Stimulated activated effector memory CD8-positive, alpha-beta T cell treated with anti-CD3 and anti-CD28 coated beads, Interleukin-12 subunit alpha, Interleukin-12 subunit beta, amount 100 ng/mL, for 72 hours (primary cell): ENCODE measurements at regions not wholly inside any gene's neighbourhood (a gene's known extent, or its start where the extent isn't known, plus 50 kb on each side); places are given as distances from the start of the nearest gene placed in this dataset.

Experiments
- ATAC-seq: fragments of 150-1000 bp; cut with Tn5 transposase; 2 replicates; pipeline ENCODE4 v1.10.0; 2021
- DNase-seq, 2 donors: peaks; one replicate each; pipeline ENCODE4 v3.0.0; 2021 to 2022; ENCODE audit warnings: low spot score in 2 of 2
- H3K27ac Mint-ChIP-seq: one replicate; pipeline ENCODE4 v1.8.0; 2022; ENCODE audit warnings: mild to moderate bottlenecking, mixed read lengths
- H3K36me3 Mint-ChIP-seq: one replicate; pipeline ENCODE4 v1.8.0; 2022; ENCODE audit warnings: mild to moderate bottlenecking, mixed read lengths
- H3K4me1 Mint-ChIP-seq: one replicate; pipeline ENCODE4 v1.8.0; 2022; ENCODE audit warnings: mixed read lengths
- H3K4me3 Mint-ChIP-seq: one replicate; pipeline ENCODE4 v1.8.0; 2022; ENCODE audit warnings: mild to moderate bottlenecking, mixed read lengths
- H3K9me3 Mint-ChIP-seq: one replicate; pipeline ENCODE4 v1.8.0; 2022; ENCODE audit warnings: mixed read lengths

- no peaks in the 10 kb centered on the region for H3K36me3 Mint-ChIP-seq
- no peak for DNase-seq
- no peak overlapping the region for H3K27ac Mint-ChIP-seq
- H3K9me3 Mint-ChIP-seq: no peaks in the 10 kb centered on the region
- no peaks in the 10 kb centered on the region for H3K4me1 Mint-ChIP-seq
- no peak for ATAC-seq
- no peak overlapping the region for H3K4me3 Mint-ChIP-seq
These were observed 151.5 kb downstream of the CCDC34 start for GRCh38 chr11:27211370-27212127.

DNA sequence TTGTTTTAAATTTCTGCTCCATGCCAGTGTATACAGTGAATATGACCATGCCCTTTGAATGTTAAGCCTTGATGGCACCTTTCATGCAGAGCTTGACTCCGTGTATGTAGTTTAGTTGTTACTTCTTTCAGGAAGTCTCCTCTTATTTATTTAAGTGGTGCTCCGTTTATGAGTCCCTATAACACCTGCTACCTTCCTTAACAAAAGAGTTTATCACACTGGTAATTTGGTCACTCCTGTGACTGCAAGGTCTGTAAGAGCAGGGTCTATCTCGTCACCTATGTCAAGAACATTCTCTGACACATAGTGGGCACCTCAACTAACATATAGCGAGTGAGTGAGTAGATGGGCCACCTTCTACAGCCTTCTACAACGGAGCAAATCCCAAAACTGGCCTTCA is 152.5 kb downstream of the CCDC34 start:
- H3K4me1 Mint-ChIP-seq: no peaks in the 10 kb centered on the region
- DNase-seq: no peak
- ATAC-seq: no peak
- H3K27ac Mint-ChIP-seq: no peak overlapping the region
- no peaks in the 10 kb centered on the region for H3K36me3 Mint-ChIP-seq
- no peaks in the 10 kb centered on the region for H3K9me3 Mint-ChIP-seq
- H3K4me3 Mint-ChIP-seq: no peak overlapping the region

DNA sequence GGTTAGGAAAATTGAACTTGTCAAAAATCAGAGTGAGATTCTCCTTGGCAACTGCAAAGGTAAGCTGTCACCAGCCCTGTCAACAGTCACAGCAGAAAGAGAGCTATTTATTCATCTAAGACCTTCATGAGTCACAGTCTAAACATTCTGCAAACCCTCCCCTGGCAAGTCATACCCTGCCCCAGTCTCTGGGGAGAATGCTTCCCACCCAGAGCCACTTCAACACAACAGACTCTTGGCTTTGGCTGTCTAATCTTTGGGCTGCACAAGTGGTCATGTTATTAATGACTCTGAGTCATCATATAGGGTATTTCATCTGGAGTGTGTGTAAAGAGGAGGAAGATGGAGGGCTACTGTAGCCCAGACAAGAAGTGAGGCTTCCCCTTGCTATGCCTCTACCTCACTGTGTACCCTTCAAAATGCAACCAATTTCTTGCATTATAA is 153.4 kb downstream of the CCDC34 start:
- Mint-ChIP-seq H3K4me3 (no peak overlapping the region), H3K4me1 (no peaks in the 10 kb centered on the region), H3K9me3 (no peaks in the 10 kb centered on the region), H3K36me3 (no peaks in the 10 kb centered on the region), H3K27ac (no peak overlapping the region)
- ATAC-seq: peak; percentile 48
- DNase-seq: no peak

DNA sequence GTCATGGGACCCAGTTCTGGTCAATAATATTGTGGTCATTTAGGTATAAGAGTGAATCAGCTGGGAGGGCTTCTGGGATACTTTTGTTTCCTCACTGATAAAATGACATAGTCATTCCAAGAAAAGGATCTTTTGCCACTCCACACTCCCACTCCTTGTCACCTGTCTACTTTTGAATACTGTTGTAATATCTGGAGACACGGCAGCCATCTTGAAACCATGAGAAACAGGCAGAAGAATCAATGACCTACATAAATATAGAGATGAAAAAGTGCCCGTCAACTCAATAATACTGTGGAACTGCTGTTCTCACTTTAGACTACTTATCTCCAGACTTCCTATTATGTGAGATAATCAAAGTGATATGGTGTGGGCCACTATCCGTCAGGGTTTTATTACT is 154.2 kb downstream of the CCDC34 start:
- Mint-ChIP-seq H3K27ac (no peak overlapping the region), H3K4me1 (no peaks in the 10 kb centered on the region), H3K4me3 (no peak overlapping the region), H3K9me3 (no peaks in the 10 kb centered on the region), H3K36me3 (no peaks in the 10 kb centered on the region)
- DNase-seq (no peak), ATAC-seq (no peak)

- Mint-ChIP-seq H3K4me1 (no peaks in the 10 kb centered on the region), H3K27ac (no peak overlapping the region)
These were observed 155.9 kb downstream of the CCDC34 start for GRCh38 chr11:27207025-27207650.

DNA sequence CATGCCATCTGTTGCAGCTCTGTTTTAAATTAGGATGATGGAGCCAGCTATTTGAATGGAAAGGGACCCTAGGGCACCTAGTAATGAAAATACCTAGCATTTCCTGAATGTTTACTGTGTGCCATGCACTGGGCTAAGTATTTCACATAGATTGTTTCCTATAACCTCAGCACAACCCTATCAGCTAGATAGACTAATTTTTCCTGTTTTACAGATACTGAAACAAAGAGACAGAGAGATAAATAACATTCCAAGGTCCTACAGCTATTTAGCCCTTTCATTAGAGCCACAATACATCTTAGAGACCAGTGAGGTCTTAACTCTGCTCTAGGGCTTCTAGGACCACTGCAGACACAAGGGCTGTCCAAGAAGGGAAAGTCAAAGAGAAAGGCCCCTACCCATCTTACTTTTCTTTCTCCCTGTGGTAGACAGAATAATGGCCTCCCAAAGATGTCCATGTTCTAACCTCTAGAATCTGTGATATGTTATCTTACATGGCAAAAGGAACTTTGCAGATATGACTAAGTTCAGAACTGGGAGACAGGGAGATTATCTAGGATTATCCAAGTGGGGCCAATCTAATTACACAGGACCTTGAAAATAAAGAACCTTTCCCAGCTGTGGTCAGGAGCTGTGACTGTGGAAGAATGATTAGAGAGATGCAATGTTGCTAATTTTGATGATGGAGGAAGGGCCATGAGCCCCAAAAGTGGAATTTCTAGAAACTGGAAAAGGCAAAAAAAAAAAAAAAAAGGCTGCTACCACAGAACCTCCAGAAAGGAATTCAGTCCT is 157.0 kb downstream of the CCDC34 start:
- H3K4me1 Mint-ChIP-seq: no peaks in the 10 kb centered on the region
- no peak for ATAC-seq
- H3K36me3 Mint-ChIP-seq: no peaks in the 10 kb centered on the region
- H3K9me3 Mint-ChIP-seq: no peaks in the 10 kb centered on the region
- H3K27ac Mint-ChIP-seq: no peak overlapping the region
- no peak for DNase-seq
- no peak overlapping the region for H3K4me3 Mint-ChIP-seq

More at GRCh38 chr11:27207025-27207650, 155.9 kb downstream of the CCDC34 start:
- ATAC-seq (no peak), DNase-seq (no peak)
- no peaks in the 10 kb centered on the region for H3K36me3 Mint-ChIP-seq
- no peaks in the 10 kb centered on the region for H3K9me3 Mint-ChIP-seq
- no peak overlapping the region for H3K4me3 Mint-ChIP-seq

DNA sequence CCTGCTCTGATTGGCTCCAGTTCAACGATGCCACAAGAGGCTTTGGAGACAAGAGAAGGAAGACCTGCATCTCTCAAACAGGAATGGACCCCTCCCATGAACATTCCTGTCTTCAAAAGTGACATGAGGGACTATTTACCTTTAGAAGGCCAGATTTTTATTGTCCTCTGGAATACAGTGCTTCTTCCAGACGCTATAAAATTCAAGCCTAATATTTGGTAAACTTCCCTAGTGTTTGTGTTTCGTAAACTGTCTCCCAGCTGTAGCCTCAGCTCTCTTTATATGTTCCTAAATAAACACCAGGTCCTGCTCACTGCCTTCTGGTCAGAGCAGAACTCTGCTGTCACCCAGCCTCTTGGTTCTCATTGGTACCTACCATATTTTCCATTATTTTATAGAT is 157.8 kb downstream of the CCDC34 start:
- ATAC-seq (no peak), DNase-seq (no peak)
- Mint-ChIP-seq H3K27ac (no peak overlapping the region), H3K36me3 (no peaks in the 10 kb centered on the region), H3K4me1 (no peaks in the 10 kb centered on the region), H3K9me3 (no peaks in the 10 kb centered on the region), H3K4me3 (no peak overlapping the region)

DNA sequence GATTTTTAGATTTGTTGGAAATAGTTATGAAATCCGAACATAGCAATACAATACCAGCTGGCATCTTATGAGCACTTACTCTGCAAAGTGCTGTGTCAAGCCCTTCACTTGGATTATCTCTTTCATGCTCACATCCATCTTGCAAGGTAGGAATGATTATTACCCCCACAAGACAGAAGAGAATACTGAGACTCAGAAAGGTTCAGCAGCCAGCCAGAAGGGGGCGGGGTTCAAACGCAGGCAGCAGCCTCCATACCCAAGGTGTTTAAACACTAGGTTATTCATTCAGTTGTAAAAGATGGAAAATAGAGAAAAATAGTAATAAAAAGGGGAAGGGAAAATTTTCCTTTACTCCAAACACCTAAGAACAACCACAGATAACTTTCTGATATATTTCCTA is 158.5 kb downstream of the CCDC34 start:
- DNase-seq (no peak), ATAC-seq (no peak)
- Mint-ChIP-seq H3K4me1 (no peaks in the 10 kb centered on the region), H3K9me3 (no peaks in the 10 kb centered on the region), H3K27ac (no peak overlapping the region), H3K36me3 (no peaks in the 10 kb centered on the region), H3K4me3 (no peak overlapping the region)

- ATAC-seq: no peak
- no peak for DNase-seq
- H3K9me3 Mint-ChIP-seq: no peaks in the 10 kb centered on the region
- no peaks in the 10 kb centered on the region for H3K36me3 Mint-ChIP-seq
- no peaks in the 10 kb centered on the region for H3K4me1 Mint-ChIP-seq
- no peak overlapping the region for H3K4me3 Mint-ChIP-seq
- H3K27ac Mint-ChIP-seq: no peak overlapping the region
These were observed 159.9 kb downstream of the CCDC34 start for GRCh38 chr11:27203077-27203647.

DNA sequence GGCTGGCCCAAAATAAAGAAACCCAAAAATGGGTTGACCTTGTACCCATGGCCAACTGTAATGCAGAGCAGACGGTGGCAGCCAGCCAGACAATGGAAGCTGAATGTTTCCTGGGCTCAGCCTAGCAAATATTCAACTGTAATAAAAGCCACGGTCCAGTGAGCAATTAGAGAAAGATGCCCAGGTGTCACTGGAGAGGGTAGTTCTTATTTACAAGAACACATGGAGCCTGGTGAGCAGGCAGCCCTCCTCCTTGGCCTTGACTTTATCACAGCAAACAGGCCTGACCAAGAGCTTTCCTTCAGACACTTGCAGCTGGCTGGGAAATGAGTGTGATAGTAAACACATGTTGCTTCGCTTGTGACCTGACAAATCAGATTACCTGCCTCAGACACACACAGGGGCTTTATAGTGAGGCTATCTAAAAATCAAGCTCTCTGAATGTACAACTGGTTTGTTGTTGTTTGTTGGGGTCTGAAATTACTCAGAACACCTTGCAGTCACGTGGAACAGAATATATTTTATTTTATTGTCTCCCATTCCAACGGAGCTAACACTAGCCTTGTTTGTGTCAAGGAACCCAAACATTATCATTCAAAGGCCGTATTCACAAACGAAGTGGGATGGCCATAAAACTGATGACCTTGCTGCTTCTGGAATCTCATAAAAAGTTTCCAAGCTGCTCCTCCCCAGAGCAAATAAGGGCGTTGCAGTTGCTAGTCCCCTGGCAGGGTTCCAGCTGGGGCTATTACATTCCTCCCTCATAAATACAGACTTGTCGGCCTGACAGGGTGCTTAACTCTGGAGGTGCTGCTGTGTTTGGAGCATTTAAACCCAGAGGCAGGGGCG is 161.1 kb downstream of the BBOX1 start:
- H3K4me1 Mint-ChIP-seq: no peaks in the 10 kb centered on the region
- ATAC-seq (no peak), DNase-seq (no peak)
- H3K27ac Mint-ChIP-seq: no peak overlapping the region
- no peak overlapping the region for H3K4me3 Mint-ChIP-seq
- no peaks in the 10 kb centered on the region for H3K9me3 Mint-ChIP-seq
- no peaks in the 10 kb centered on the region for H3K36me3 Mint-ChIP-seq

- ATAC-seq (no peak), DNase-seq (no peak)
- H3K4me1 Mint-ChIP-seq: no peaks in the 10 kb centered on the region
These were observed 160.3 kb downstream of the BBOX1 start for GRCh38 chr11:27200779-27201453.

GRCh38 chr11:27196203-27196897 is 155.7 kb downstream of the BBOX1 start:
- H3K27ac Mint-ChIP-seq: no peak overlapping the region
- H3K9me3 Mint-ChIP-seq: no peaks in the 10 kb centered on the region
- no peak overlapping the region for H3K4me3 Mint-ChIP-seq
- H3K36me3 Mint-ChIP-seq: no peaks in the 10 kb centered on the region
- no peaks in the 10 kb centered on the region for H3K4me1 Mint-ChIP-seq
- ATAC-seq: no peak
- DNase-seq: no peak

More at GRCh38 chr11:27200779-27201453, 160.3 kb downstream of the BBOX1 start:
- Mint-ChIP-seq H3K9me3 (no peaks in the 10 kb centered on the region), H3K36me3 (no peaks in the 10 kb centered on the region), H3K27ac (no peak overlapping the region), H3K4me3 (no peak overlapping the region)

GRCh38 chr11:27195837-27196202 is 155.2 kb downstream of the BBOX1 start:
- no peak for ATAC-seq
- Mint-ChIP-seq H3K4me3 (no peak overlapping the region), H3K9me3 (no peaks in the 10 kb centered on the region), H3K27ac (no peak overlapping the region), H3K4me1 (no peaks in the 10 kb centered on the region), H3K36me3 (no peaks in the 10 kb centered on the region)
- DNase-seq: no peak

- Mint-ChIP-seq H3K27ac (no peak overlapping the region), H3K4me1 (no peaks in the 10 kb centered on the region), H3K9me3 (no peaks in the 10 kb centered on the region), H3K36me3 (no peaks in the 10 kb centered on the region), H3K4me3 (no peak overlapping the region)
- DNase-seq: no peak
- no peak for ATAC-seq
These were observed 154.4 kb downstream of the BBOX1 start for GRCh38 chr11:27194976-27195375.
